ENCODE measurements at regions not wholly inside any gene's neighbourhood (a gene's known extent, or its start where the extent isn't known, plus 50 kb on each side); places are given as distances from the start of the nearest gene placed in this dataset.

- no peaks in the 10 kb centered on the region for H4K20me1 ChIP-seq (ENCODE audit: insufficient read depth, poor library complexity, severe bottlenecking)
- H3K27me3 ChIP-seq, result no peaks in the 10 kb centered on the region
- H2AFZ ChIP-seq, result no peak overlapping the region
- no peaks in the 10 kb centered on the region for H3K79me2 ChIP-seq
- no peaks in the 10 kb centered on the region for H3K36me3 ChIP-seq (replicated peaks; ENCODE audit: insufficient read depth, low read depth)
- H3K4me3 ChIP-seq, result no peak overlapping the region
- TF ChIP-seq, protein P1, sequence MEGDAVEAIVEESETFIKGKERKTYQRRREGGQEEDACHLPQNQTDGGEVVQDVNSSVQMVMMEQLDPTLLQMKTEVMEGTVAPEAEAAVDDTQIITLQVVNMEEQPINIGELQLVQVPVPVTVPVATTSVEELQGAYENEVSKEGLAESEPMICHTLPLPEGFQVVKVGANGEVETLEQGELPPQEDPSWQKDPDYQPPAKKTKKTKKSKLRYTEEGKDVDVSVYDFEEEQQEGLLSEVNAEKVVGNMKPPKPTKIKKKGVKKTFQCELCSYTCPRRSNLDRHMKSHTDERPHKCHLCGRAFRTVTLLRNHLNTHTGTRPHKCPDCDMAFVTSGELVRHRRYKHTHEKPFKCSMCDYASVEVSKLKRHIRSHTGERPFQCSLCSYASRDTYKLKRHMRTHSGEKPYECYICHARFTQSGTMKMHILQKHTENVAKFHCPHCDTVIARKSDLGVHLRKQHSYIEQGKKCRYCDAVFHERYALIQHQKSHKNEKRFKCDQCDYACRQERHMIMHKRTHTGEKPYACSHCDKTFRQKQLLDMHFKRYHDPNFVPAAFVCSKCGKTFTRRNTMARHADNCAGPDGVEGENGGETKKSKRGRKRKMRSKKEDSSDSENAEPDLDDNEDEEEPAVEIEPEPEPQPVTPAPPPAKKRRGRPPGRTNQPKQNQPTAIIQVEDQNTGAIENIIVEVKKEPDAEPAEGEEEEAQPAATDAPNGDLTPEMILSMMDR (IDR thresholded peaks at IDR 0.05; ENCODE audit: poor library complexity), result no peak
- TF ChIP-seq EZH2 (IDR thresholded peaks at IDR 0.05; ENCODE audit: borderline replicate concordance), result no peak
- no peaks in the 10 kb centered on the region for H3K9me2 ChIP-seq (replicated peaks; ENCODE audit: insufficient read depth)
- no peak for DNase-seq (ENCODE audit: low spot score)
- no peaks in the 10 kb centered on the region for H3K4me1 ChIP-seq (ENCODE audit: insufficient read depth)
- WGBS (ENCODE audit: low lambda C conversion rate, missing lambda C conversion rate), result 94% methylated on average over 16 of the region's 16 CpGs
- H3K9me3 ChIP-seq (ENCODE audit: low read depth), result no peaks in the 10 kb centered on the region
- H3K4me2 ChIP-seq, result no peak overlapping the region
- no peak overlapping the region for H3K27ac ChIP-seq
Observed at GRCh38 chr5:26807231-26808199, 230.9 kb downstream of the CDH9 start.

- Histone ChIP-seq H3K9me2 (replicated peaks; ENCODE audit: insufficient read depth) (no peaks in the 10 kb centered on the region), H3K4me1 (ENCODE audit: insufficient read depth) (no peaks in the 10 kb centered on the region), H3K27me3 (no peaks in the 10 kb centered on the region), H3K36me3 (replicated peaks; ENCODE audit: insufficient read depth, low read depth) (no peaks in the 10 kb centered on the region), H3K9me3 (ENCODE audit: low read depth) (no peaks in the 10 kb centered on the region), H4K20me1 (ENCODE audit: insufficient read depth, poor library complexity, severe bottlenecking) (no peaks in the 10 kb centered on the region), H3K4me3 (no peak overlapping the region), H3K4me2 (no peak overlapping the region), H3K27ac (no peak overlapping the region), H2AFZ (no peak overlapping the region), H3K79me2 (no peaks in the 10 kb centered on the region)
- WGBS (ENCODE audit: low lambda C conversion rate, missing lambda C conversion rate), result 0% methylated on average over 1 of the region's 1 CpG
- no peak for DNase-seq (ENCODE audit: low spot score)
- TF ChIP-seq, protein P1 (IDR thresholded peaks at IDR 0.05; ENCODE audit: poor library complexity), result no peak
- TF ChIP-seq EZH2phosphoT487 (IDR thresholded peaks at IDR 0.05; ENCODE audit: low read depth, severe bottlenecking, unreplicated experiment) (no peak), EZH2 (IDR thresholded peaks at IDR 0.05; ENCODE audit: borderline replicate concordance) (no peak)
Observed at GRCh38 chr5:26805076-26805475, 233.3 kb downstream of the CDH9 start.

DNA sequence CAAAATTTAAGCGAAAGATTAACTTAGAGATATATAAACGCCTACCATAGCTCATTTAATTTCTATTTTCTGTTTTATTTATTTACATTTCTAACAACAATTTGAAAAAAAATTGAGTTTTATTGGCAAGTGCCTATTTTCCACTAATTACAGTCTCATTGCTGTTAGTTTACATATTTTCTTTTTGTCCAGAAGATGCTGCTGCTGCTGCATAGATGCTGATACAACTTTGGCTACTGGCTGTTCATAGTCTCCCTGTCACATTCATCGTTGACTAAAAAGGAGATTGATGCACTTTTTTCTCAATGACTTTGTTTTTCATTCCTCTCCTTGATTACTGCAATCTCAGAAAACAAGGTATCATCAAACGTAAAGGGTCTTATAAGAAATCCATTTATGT, 235.4 kb downstream of the CDH9 start:
- H3K9me3 ChIP-seq (ENCODE audit: low read depth), result no peaks in the 10 kb centered on the region
- no peaks in the 10 kb centered on the region for H3K27me3 ChIP-seq
- no peaks in the 10 kb centered on the region for H3K36me3 ChIP-seq (replicated peaks; ENCODE audit: insufficient read depth, low read depth)
- no peaks in the 10 kb centered on the region for H4K20me1 ChIP-seq (ENCODE audit: insufficient read depth, poor library complexity, severe bottlenecking)
- H3K27ac ChIP-seq, result no peak overlapping the region
- DNase-seq (ENCODE audit: low spot score), result no peak
- no peaks in the 10 kb centered on the region for H3K4me1 ChIP-seq (ENCODE audit: insufficient read depth)
- no peak overlapping the region for H2AFZ ChIP-seq
- 76% methylated on average over 4 of the region's 4 CpGs for WGBS (ENCODE audit: low lambda C conversion rate, missing lambda C conversion rate)
- no peak for TF ChIP-seq EZH2 (IDR thresholded peaks at IDR 0.05; ENCODE audit: borderline replicate concordance)
- TF ChIP-seq EZH2phosphoT487 (IDR thresholded peaks at IDR 0.05; ENCODE audit: low read depth, severe bottlenecking, unreplicated experiment), result no peak
- TF ChIP-seq, protein P1 (IDR thresholded peaks at IDR 0.05; ENCODE audit: poor library complexity), result no peak
- no peaks in the 10 kb centered on the region for H3K9me2 ChIP-seq (replicated peaks; ENCODE audit: insufficient read depth)
- no peak overlapping the region for H3K4me2 ChIP-seq
- H3K79me2 ChIP-seq, result no peaks in the 10 kb centered on the region
- no peak overlapping the region for H3K4me3 ChIP-seq

Measured in hepatocyte (in vitro differentiated cells).